C4-2B (cell line): ENCODE measurements at regions not wholly inside any gene's neighbourhood (a gene's known extent, or its start where the extent isn't known, plus 50 kb on each side); places are given as distances from the start of the nearest gene placed in this dataset.

Source experiments
- H3K27ac ChIP-seq: fragments of 450-650 bp; 2 replicates; pipeline ENCODE4 v1.5.1; 2017
- CTCF ChIP-seq: fragments of 450-650 bp; conservative IDR thresholded peaks from 2 replicates; pipeline ENCODE4 v1.5.1; 2017; ENCODE audit warnings: mild to moderate bottlenecking
- ZFX ChIP-seq: fragments of 450-650 bp; IDR thresholded peaks from 2 replicates; pipeline ENCODE4 v1.6.1; 2017

- TF ChIP-seq ZFX, result no peak
- TF ChIP-seq CTCF, result peak; percentile 15
- H3K27ac ChIP-seq, result no peak overlapping the region
Observed at GRCh38 chr13:22168437-22169190, 497.7 kb downstream of the FGF9 start.

- no peak overlapping the region for H3K27ac ChIP-seq
- TF ChIP-seq ZFX, result no peak
- no peak for TF ChIP-seq CTCF
Observed at GRCh38 chr13:22169473-22169872, 498.6 kb downstream of the FGF9 start.

- TF ChIP-seq CTCF (no peak), ZFX (no peak)
- H3K27ac ChIP-seq, result no peak overlapping the region
Observed at GRCh38 chr13:22173610-22174009, 502.7 kb downstream of the FGF9 start.

- TF ChIP-seq ZFX (no peak), CTCF (no peak)
- H3K27ac ChIP-seq, result no peak overlapping the region
Observed at GRCh38 chr13:22175241-22175640, 504.4 kb downstream of the FGF9 start.

DNA sequence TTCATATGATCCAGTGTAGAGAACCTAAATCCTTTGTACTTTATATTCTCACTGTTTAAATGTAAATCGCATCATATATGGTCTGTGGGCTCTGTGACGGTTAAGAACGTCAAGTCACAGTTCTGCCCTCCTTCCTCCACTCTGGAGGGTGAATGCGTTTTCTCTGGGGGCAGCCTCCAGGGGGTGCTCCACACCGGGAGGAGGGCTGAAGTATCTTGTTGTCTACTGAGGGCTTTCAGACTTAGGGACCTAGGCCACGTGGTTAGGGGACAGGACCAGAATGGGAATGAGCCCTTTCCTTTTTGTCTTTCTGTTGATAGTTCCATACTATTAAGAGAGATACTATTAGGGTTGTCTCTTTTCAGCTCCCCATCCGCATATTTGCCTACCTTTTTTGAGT lies 504.9 kb downstream of the FGF9 start:
- H3K27ac ChIP-seq, result no peak overlapping the region
- TF ChIP-seq CTCF (peak; percentile 21), ZFX (no peak)

DNA sequence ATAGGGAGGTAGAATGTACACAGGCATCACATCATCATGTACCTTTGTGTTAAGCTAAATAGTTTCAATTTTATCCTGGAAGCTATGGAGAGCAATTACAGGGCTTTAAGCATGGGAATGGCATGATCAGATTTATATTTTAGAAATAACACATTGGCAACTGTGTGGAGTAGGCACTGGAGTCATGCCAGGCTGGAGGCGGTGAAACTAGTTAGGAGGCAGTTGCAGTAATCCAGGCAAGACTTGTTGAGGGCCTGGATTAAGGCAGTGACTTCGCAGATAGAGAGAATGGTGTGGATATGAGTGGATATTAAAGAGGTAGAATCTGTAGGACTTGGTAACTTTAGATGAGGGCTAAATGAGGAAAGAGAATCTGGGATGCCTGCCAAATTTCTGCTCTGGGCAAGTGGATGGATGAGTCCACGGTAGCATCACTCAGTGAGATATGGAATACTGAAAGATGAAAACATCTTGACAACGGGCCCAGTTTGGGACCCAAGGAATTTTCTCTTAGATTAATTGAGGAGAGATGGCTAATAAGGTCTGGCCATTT lies 506.2 kb downstream of the FGF9 start:
- TF ChIP-seq CTCF, result no peak
- TF ChIP-seq ZFX, result no peak

GRCh38 chr13:22178878-22179277 lies 508.0 kb downstream of the FGF9 start:
- H3K27ac ChIP-seq, result no peak overlapping the region
- TF ChIP-seq ZFX, result no peak
- TF ChIP-seq CTCF, result no peak

More for the DNA sequence above, 506.2 kb downstream of the FGF9 start:
- H3K27ac ChIP-seq, result no peak overlapping the region
